Left renal pelvis (tissue), 4 donors: ENCODE measurements at regions not wholly inside any gene's neighbourhood (a gene's known extent, or its start where the extent isn't known, plus 50 kb on each side); places are given as distances from the start of the nearest gene placed in this dataset.

Experiments used
- DNase-seq, 4 donors: peaks; one replicate each; pipeline ENCODE4 v3.0.0-alpha.2; 2013; ENCODE audit warnings: low read depth in 4 of 4, low spot score in 3 of 4

DNA sequence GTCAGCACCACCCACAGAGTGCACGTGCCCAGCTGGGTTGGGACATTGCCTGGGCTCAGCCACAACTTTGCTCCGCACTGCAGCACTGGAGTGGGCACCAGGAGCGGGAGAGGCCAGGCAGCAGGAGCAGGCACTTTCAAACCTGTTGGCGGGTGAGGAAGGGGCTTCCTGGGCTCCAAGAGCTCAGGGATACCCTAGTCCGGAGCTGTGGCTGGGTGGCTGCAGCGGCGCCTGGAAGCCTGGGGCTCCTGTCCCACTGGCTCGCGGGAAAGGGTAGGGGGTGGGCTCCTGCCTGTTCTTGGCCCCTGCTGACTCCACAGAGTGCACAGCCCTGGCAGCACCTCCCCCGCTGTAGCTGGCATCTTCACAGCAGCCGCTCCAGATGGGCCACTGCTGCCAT is 417.6 kb upstream of the RGMA start:
- no peak for DNase-seq

DNA sequence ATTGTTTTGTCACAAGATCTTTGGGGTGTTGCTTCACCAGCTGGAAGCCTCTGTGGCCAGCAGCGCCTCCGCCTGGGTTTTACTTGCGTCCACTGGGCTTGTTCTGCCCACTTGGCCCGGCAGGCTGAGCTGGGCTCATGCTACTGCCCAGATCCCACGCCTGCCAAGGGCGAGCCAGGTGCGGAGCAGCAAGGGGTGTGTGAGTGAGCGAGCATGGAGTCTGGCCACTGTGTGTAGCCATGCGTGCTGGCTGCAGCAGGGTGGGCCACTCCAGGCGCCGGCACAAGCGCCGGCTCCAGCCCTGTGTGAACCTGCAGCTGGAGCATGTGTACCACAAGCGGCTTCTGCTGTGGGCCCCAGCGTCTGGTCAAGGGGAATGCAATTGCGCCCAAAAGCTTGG is 416.5 kb upstream of the RGMA start:
- no peak for DNase-seq

DNA sequence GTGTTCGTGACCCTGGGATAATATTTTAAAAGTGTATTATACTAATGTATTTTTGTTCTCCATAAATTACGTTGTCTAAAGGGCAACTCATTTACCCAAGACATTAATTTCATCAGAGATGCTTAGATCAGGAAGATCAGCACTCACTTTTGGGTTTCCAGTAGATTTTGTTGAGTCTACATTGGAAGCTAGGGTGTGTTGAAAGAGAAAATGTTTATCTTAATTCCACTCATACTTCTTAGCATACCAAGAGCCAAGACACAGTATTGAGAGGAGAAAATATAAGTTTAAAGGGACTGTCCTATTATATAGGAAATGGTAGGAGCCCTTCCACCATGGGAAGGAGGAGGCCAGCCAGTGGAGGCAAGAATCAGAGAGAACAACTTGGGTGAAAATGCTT is 412.9 kb upstream of the RGMA start:
- no peak for DNase-seq

DNA sequence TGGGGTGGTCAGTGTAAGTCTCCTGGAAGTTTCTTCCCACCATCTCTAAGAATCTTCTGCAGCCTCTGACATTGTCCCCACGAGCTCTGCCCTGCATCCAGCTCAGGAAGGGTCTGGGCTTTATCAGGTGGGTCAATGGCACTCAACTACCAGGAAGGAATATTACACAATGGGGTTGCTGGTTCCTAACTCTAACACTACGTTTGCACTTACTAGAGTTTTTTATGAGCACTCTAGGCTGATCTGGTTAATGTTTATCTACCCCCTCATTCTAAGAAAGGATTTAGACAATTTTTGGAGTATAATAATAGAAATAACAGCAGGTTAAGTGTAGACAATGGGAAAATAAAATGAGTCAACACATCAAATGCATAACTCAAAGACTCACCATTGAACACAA is 411.1 kb upstream of the RGMA start:
- no peak for DNase-seq

DNA sequence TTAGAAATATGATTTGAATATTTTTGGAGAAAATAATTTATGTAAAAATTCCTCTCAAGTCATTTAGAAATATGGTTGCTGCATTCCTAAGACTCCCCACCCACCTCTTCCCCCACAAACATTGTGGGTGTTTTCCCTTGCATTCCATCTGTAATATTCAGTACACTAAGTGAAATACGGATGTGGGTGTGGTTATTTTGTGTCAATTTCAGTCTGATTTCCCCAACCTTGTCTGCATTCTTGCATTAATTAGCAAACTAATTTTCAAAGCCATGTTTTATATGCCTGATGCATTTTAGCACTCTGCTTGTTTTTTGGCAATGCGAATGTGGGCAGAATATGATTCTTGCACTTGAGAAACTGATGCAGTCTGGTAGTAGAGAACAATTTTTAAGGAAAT is 408.3 kb upstream of the RGMA start:
- DNase-seq: no peak

DNA sequence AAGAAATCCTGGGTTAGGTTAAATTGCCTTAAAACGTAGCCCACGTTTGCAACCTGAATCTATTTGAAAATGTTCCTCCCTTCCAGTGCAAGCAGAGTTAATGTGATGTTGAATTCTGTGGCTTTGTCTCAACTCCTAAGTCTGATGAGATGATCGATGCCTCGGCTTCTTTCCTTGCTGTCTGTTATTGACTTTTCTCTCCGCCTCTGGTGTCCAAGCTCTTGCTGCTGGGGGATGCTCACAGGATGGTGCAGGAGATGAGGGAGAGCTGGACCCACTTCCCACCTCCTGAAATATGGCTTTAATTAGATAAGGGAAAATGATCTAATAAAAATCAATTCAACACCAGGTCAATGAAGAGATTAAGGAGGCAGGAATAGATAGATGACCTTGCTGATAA is 407.9 kb upstream of the RGMA start:
- DNase-seq: no peak

DNA sequence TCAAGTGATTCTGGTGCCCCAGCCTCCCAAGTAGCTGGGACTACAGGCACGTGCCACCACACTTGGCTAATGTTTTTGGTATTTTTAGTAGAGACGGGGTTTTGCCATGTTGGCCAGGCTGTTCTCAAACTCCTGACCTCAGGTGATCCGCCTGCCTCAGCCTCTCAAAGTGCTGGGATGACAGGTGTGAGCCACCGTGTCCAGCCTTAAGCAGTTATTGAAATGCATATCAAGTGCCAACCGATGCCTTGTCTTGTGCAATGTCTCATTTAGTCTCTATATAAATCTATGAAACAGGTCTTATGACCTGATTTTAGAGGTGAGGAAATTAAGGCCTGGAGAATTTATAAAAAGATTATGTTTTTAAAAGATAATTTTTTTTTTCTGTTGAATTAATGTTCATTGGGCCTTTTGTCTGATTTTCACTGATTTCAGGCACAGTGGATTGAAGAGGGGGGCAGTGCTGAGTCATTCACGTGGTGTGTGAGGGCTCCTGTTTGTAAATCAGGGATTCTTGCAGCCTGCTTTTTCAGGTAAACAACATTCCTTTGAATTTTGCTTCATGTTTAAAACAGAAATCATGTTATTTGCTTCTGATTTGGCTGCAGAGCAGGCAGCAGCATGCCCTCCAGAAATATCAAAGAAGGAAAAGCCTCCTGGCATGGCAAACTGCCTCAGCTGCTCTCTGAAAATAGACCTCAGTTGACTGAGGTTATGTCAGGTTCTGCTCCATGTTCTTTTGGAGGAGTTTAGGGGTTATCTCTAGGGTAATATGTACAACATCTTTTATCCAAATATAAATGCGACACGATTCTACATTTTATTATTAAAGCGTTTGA is 407.0 kb upstream of the RGMA start:
- DNase-seq: no peak

DNA sequence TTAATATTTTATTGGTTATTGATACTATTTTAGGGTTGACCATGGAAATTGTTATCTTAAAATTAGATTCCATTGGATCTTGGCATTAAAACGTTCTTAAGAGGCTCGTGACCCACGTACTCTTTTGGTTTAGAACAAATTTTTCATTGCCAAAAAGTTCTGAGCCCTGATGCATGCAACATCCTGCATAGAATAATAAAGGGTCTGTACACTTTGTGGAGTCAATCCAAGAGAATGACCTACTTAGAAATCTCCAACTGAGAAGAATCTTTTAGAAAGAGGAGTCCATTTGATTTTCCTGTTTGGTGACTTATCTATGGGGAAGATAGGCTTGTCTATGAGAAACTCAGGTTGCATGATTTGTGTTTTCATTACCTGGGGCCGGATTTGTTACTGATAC is 404.2 kb upstream of the RGMA start:
- no peak for DNase-seq

DNA sequence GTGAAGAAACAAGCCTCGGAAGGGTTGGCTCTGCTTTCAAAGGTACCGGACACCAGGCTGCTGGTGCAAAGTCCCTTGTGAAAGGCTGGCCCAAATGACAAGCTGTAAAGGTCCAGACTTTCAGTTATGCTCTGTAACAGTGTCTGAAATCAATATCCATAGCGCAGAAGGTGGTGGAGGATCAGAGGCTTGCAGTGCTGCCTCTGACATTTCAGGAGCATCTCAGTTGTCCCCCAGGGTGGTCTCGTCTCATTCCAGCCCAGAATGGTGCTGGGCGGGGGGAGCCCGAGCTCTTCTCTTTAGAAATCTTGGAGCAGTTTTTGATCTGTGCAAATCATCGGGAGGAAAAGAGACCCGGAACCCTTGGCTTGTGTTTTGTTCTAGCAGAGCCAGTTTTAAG is 402.3 kb upstream of the RGMA start:
- DNase-seq: no peak

DNA sequence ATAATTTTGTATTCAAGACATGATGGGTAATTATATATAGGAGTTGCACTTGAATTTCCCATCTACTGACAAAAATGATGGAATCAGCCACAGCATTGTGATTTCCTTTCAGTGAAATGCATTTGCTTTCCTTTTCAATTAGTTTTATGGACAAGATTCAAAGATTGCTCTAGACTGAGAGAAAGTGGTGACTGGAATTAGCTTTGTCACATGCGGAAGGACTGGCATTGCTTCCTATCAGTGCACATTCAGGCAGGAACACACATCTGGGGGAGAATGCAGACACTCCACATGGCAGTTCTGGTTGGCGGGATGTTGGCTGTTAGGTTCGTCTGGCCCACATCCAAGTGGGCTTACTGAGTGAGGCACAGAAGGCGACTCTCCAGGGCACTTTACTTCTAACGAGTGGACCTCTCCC is 399.3 kb upstream of the RGMA start:
- no peak for DNase-seq

DNA sequence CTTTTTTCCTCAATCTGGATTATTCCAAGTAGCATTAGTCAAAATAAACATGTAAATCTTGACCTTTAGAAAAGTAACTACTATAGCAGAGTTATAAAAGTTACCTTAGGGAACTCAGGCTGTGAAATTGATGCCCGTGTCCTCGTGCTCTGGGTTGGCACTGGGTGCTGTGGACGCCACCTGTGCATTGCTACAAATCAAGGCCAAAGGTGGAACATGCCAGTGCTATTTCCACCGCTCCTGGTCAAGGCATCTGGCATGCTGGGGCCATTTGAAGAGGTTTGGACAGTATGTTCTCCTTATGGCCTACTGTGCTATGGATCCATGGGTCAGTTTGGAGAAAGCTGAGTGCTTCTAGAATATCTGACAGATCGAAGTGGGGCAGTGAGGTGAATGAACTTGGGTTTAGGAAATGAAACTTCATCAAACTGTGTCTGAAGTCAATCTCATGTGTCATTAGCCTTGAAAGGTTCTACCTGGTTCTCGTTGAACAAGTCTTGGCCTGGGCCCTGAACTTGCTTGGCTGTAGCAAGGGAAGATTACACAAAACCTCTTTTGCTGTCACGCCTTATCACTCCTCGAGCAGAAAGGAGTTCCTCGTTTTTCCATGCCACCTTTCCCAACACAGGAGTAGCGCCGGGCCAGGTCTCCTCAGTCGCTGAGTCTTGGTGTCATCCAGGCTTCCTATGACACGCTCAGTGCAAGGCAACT is 397.6 kb upstream of the RGMA start:
- no peak for DNase-seq

DNA sequence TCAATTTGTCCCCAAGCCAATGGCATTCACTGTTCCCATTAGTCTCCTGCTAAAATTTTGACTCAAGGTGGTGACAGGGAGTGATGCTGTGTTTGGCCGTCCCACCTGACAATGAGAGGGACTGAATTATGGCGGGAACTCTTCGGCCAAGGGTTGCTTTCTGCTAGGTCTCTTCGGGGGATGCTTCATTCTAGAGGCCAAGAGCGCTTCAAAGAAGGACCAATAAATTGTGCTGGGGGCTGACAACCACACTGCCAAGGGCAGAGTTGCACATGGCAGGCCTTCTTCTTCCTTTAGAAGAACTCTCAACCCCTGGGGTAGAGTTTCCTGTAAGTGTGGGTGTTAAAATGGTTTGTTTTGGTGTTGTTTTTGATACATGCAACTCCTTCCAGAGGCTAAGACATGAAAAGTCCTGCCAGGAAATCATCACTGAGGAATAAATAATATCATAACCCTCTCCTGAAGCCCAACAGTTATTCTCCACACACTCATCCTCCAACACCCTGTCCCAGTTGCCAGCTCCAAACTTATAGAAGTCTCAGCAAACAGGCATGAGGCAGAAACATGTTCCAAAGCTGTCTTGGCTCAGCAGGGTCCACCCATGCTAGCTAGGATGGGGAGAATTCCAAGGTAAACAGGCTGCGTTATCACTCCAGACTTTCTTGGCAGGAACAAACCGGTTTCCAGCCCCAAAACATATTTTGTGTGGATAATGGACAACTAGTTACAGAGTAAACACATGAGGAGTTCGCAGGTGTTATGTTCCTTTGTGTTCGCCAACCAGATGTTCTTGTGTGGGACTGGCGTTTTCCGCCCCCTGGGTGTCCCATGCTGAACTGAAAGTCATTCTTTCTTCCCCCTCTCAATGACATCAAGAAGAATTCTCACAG is 396.7 kb upstream of the RGMA start:
- peak in 3 of 4 donors; percentile 8 to 17 (median 12) for DNase-seq

DNA sequence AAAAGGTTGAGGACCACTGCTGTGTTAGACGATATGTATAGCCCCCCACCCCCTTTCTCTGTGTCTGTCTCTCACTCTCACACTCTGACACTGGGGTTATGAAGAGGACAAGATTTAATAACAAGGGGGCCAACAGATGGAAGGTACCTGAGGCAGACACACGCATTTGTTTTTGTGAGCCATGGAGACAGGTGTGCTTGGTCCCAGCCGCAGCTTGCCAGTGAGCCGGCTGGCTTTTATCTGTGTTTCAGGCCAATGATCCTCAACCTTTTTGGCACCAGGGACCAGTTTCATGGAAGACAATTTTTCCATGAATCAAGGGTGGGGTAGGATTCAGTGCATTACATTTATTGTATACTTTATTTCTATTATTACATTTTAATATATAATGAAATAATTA is 394.9 kb upstream of the RGMA start:
- DNase-seq: no peak

DNA sequence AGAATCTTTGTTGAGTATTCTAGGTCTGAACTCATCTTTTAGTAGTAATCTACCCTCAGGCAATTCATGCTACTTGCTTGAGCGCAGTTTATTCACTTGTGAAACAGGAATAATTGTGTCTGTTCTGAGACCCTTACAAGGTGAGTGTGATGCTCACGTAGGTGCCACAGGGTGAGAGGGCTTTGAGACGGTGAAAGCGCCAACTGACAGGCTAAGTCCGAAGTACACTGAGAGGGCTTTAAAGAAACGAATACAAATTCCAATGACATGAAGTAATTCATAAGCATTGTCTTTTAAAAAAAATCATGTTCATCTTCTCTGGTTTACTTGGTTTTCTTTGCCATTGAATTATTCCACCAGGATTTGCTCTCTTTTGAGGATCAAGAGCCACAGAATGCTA is 393.7 kb upstream of the RGMA start:
- DNase-seq: no peak

DNA sequence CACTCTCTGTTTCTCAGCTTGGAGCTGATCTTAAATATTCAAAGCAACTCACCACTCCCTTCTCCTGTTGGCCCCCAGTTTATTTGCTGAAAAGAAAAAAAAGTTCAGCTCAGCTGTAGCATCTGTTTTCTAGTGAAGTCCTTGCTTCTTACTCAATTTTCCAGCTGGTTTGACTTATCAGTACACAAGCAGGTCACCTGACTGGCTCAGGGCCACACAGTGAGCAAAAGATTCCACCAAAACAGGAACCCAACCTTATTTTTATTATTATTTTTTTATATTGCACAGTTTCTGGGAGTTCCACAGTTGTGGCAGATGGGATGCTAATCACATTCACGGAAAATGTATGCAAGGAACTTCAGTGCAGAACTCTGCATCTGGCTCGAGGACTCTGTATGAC is 390.7 kb upstream of the RGMA start:
- DNase-seq: no peak

DNA sequence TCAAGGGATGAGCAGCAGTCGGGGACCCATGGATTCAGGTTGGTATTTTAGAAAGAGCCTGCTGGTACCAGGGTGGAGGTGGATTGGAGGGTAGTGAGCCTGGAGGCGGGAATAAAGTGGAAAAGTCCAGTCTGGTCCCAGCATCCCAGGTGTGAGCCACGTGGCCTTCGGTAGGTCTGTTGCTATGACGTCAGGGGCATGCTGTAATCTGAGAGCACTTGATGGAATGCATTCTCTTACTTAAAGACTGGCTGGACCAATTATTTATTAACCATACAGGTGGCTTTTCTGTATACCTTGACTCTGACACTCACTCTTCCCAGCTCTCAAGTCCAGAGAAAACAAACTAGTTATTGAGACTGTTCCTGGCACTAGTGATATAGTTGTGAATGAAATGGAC is 389.9 kb upstream of the RGMA start:
- DNase-seq: no peak

DNA sequence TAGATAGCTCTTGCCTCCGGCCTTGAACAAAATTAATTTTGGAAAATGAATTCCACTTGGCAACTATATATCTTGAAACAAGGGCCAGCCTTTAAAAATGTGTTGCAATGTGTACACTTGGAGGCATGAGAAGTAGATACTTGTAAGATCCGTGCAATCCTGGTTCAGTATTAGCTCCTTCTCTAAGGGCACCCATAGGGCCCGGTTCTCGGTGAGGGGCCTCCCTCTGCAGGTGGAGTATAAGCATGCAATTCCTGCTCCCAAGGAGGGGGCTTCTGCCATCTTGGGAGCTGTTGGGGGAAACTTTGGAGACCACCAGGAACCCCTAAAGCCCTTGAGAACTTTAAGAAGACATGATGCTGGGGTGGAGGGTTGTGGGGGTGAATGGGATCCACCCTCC is 388.7 kb upstream of the RGMA start:
- DNase-seq: no peak

DNA sequence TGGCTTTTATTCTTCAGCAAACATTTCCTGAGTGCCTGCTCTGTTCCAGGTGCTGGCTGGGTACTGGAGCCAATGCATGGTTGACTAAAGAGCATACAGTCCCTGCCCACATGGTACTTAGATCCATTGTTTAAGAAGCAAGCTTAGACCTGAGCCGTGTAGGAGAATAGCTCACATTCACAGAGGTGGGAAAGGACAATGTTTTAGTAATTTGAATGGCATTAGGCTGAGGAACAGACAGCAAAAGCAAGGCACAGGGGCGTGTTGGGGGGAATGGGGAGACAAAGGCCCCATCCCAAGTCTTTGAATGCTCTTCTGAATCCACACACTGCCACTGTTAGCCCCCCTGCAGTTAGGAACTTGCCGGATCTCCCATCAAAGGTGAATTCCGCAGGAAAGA is 388.2 kb upstream of the RGMA start:
- no peak for DNase-seq

DNA sequence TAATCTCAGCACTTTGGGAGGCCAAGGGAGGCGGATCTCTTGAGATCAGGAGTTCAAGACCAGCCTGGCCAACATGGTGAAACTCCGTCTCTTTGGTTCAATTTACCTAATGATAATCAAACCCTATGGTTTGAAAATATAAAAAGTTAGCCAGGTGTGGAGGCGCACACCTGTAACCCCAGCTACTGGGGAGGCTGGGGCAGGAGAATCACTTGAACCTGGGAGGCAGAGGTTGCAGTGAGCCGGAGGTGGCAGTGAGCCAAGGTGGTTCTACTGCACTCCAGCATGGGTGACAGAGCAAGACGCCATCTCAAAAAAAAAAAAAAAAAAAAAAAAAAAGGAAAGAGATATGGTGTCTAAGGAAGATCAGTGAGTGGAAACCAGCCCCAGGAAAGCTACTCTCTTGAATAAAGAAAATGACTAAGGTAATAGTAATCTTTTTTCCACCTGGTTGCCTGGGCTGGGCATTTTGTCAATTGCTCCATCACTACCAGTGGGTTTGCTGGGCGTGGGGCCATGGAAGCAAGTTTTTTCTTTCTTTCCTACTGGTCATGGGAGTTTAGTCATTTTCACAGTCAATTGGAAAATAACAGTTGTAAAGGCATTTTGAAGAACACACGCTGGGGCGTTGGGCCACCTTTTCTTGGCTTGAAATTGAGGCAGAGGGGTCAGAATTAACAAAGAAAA is 387.6 kb upstream of the RGMA start:
- DNase-seq: no peak

DNA sequence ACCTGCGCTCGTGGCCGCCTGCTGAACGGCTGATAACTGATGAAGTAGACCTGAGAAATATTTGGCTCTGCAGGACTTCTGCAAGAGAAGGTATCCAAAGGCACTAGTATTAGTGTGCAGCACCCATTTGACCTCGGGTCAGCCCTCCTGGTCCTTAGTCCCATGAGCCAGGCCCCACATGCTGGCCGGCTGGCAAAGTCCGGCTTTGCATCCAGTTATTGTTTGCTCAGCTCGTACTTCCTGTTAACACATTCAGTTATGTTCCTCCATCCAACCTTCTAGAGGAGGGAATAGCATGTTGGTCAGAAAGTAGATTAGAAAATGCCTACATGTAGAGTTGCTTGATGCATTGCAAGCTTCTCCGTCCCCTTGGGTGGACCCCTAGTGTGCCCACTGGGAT is 385.7 kb upstream of the RGMA start:
- no peak for DNase-seq

DNA sequence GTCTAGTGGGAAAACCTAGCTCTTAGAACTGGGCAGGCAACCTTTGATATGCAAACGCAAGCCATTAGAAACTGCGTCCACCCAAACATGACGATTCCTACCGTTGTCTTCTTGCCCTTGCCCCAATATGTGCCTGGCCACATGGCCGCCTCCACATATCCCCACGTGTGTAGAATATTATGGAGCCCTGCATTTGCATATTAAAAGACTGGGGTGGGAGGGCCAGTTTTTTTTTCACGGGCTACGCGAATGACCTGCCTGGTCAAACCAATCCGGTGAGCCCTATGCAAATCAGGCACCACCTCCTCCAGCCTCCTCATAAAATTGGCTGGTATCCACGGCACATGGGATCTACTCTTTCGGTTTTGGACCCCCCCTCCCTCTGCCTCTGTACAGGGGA is 381.0 kb upstream of the RGMA start:
- no peak for DNase-seq
